GM19035 (cell line): ENCODE measurements at regions not wholly inside any gene's neighbourhood (a gene's known extent, or its start where the extent isn't known, plus 50 kb on each side); places are given as distances from the start of the nearest gene placed in this dataset.

ENCODE experiments used
- ATAC-seq: cut with Tn5 transposase; IDR thresholded peaks from one replicate; pipeline ENCODE4 v1.9.1; 2021; ENCODE audit not compliant: unreplicated experiment

- no peak for ATAC-seq
These were observed 156.2 kb downstream of the MELK start for GRCh38 chr9:36728651-36729520.

DNA sequence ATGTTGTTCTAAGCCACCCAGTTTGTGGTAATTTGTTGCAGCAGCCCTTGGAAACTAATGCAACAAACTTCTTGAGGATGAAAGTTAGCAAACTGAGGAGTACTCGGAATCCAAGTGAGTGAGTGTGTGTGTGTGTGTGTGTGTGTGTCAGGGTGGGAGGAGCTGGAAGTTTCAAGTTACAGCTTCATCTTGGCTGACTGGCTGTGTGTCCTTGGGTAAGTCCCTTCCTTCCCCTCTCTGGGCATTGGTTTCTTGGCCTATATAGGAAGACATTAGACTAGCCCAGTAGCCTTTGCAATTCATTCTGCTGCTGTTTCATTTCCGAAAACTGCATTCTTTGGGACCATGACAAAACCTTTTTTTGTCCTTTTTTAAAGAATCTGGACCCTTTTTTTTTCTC, 157.2 kb downstream of the MELK start:
- no peak for ATAC-seq

DNA sequence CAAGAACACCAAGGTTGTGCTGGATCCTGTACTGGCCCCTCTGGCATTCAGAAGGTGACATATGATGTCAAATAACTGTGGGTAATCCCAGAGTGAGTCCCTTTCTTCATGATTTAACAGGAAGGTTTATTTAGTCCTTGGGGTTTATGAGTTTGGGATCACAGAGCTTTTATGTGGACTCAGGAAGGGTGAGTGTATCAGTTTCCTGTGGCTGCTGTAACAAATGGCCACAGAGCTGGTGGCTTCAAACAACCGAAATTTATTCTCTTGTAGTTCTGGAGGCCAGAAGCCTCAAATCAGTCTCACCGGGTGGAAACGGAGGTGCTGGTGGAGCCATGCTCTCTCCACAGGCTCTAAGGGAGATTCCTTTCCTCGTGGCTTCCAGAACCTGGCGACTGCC, 157.7 kb downstream of the MELK start:
- no peak for ATAC-seq

- ATAC-seq: no peak
These were observed 158.6 kb downstream of the MELK start for GRCh38 chr9:36731068-36731956.

DNA sequence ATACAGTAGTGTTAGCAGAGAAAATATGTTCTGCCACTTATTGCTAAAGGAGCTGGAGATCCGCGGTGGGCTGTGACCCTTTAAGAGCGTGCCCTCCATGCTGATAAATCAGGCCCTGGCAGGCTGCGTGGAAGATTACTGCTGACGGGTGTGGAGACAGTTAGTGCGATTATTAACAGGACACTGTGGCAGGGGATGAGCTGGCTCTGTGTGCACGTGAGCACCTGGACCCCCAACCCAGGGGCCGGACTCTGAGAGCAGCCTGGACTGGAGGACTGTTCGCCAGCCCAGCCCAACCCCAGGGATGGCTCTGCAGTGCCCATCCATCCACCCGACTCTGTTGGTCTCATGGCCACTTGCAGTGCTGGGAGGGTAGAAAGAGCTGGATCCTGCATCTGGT, 162.0 kb downstream of the MELK start:
- ATAC-seq: no peak

DNA sequence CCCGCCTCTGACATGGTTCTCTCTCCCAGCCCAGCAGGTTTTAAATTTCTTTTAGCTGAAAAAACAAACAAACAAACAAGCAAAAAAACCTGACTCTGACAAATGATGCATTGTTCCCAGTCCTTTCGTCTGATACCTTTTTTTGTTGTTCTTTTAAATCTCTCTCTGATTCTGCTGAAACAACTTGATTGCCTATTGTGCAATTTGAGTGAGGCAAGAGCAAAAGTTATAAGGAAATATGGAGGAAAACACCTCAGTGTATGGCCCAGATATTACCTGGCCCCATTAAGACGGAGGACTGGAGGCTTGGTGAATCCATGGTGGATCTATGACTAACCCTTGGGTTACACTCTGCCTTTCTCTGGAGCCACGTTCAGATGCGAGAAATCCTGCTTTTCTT, 164.0 kb downstream of the MELK start:
- no peak for ATAC-seq

DNA sequence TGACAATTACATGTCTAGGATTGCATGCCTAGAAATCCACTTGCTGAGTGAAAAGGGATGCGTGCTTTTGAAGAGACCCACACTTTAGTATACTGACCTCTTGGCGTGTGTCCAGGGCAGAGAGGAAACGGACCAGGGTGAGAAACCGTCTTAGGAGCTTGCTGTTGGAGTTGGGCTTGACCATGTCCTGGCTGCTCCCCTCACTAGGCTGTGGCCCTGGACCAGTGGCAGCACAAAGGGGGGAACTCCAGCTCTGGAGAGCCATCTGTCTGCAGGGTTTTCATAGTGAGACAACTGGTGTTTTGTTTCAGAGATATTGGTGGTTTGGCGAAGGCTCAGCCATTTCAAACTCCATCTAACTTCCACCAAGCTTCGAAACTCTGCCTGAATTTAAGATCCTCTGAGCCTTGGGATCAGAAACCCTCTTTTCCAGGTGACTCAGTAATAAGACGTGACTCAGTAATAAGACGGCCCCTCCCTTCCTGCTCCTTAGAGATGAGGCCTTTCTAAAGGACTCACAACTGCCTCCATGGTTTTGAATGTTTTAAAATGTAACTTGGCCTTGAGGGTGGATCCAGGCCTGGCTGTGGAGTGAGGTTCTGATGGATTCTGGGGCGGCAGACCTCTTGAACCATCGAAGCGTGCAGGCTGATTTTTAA, 165.8 kb downstream of the MELK start:
- no peak for ATAC-seq

GRCh38 chr9:36739373-36740116, 166.8 kb downstream of the MELK start:
- ATAC-seq: no peak

- ATAC-seq: no peak
These were observed 169.6 kb downstream of the MELK start for GRCh38 chr9:36742264-36742663.

GRCh38 chr9:36744678-36745077, 172.0 kb downstream of the MELK start:
- no peak for ATAC-seq

DNA sequence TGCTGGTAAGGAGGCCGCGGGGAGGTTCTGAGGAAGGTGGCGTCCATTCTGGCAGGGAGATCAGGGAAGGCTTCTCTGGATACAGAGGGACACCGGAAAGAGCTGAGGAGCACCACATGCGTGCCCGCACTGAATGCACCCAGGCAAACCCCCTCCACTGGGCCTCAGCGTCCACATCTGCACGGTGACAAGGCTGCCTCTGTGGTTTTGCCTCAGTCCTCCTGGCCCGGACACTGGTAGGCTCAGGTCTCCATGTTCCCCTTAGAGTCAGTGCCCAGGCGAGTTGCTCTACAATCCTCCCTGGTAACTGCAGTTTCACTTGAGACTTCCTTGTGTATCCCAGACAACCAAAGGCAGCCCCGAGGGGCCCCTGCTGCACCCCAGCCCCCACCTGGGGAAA, 173.3 kb downstream of the MELK start:
- ATAC-seq: no peak

- ATAC-seq: no peak
These were observed 173.7 kb downstream of the MELK start for GRCh38 chr9:36746415-36746814.

- no peak for ATAC-seq
These were observed 175.7 kb downstream of the MELK start for GRCh38 chr9:36748322-36748899.

DNA sequence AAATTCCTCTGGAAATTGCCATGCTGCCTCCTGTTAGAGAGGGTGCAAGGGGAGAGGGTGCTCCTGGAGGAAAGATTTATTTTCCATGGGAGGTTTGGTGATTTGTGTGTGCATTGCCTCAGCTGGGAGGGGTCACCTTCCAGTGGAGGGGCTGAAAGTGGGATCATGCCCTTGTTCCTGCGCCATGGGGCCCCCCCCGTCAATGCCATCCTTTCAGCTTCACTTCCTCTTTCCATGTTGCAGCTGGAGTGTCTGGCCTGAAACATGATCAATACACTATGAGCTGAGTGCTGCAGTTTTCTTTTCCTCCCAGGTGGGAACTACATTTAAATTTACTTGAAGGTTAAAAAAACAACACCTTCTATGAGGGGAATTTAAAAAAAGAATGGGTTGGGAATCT, 176.8 kb downstream of the MELK start:
- no peak for ATAC-seq

- ATAC-seq: no peak
These were observed 177.9 kb downstream of the MELK start for GRCh38 chr9:36750630-36751029.

- ATAC-seq: no peak
These were observed 182.3 kb downstream of the MELK start for GRCh38 chr9:36755019-36755418.

GRCh38 chr9:36759141-36759540, 186.4 kb downstream of the MELK start:
- ATAC-seq: no peak

GRCh38 chr9:36759976-36760375, 187.3 kb downstream of the MELK start:
- ATAC-seq: no peak

DNA sequence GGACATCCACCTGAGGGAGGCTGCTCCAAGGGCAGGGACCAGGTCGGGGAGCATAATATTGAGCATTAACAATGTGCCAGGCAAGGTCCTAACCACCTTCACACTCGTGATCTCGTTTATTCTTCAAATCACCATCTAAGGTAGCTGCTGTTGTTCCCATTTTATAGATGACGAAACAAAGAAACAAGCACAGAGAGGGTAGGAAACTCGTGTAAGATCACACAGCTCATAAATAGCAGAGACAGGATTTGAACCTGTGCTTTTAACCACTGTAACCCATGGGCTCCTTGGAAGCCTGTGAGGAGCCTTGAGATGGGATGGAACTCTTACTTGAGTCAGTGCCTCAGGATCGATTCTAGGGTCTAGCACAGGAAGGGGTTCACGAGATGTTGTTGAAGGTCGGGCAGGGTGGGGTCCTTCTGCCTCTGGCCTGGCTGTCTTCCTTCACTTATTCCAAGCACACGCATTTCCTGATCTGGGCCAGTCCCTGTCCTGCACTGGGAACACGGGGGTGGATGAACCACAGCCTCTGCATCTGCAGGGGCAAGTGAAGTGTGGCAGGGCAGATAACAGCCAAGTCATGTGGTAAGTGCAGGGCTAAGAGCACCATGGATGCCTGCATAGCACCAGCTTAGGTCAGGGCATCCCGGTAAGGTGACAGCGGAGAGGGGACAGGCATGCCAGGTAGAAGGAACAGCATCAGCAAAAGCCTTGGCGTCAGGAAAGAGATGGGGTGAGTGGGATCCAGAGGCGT, 188.1 kb downstream of the MELK start:
- ATAC-seq: no peak

DNA sequence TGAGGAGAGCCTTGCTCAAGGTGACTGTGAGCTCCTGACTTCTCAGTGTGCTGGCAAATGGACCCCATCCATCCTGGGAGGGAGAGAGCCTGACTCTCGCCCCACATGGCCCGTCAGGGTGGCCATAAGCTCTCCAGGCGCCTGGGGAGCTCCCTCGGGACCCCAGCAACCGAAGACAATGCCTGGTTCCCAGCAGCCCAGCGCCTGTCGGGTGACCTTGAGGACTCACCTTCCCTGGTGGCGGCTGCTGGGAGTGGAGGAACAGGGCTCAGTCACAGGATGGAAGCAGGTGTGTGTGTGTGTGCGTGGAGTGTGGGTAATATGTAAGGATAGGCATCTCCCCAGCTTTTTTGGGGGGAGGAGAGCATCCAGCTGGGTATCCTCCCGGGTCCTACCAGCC, 190.3 kb downstream of the MELK start:
- ATAC-seq: no peak
